Fibroblast of gingiva (primary cell): ENCODE measurements at regions not wholly inside any gene's neighbourhood (a gene's known extent, or its start where the extent isn't known, plus 50 kb on each side); places are given as distances from the start of the nearest gene placed in this dataset.

Experiments used
- DNase-seq: peaks from one replicate; pipeline ENCODE4 v3.0.0-alpha.2; 2011; ENCODE audit warnings: low read depth

- DNase-seq = no peak
Measured at GRCh38 chr9:129240581-129241211, 62.6 kb upstream of the IER5L start.

GRCh38 chr9:129239946-129240490 is 62.0 kb upstream of the IER5L start:
- DNase-seq = no peak

GRCh38 chr9:129237803-129238202 is 59.7 kb upstream of the IER5L start:
- DNase-seq = no peak

- DNase-seq = no peak
Measured at GRCh38 chr9:129237164-129237611, 59.1 kb upstream of the IER5L start.

- DNase-seq = no peak
Measured at GRCh38 chr9:129236441-129237145, 58.5 kb upstream of the IER5L start.

- DNase-seq = no peak
Measured at GRCh38 chr9:129235931-129236331, 57.9 kb upstream of the IER5L start.

- DNase-seq = no peak
Measured at GRCh38 chr9:129235041-129235930, 57.2 kb upstream of the IER5L start.

GRCh38 chr9:129234491-129234890 is 56.4 kb upstream of the IER5L start:
- DNase-seq = no peak

GRCh38 chr9:129232839-129233591 is 55.0 kb upstream of the IER5L start:
- peak; percentile 37 for DNase-seq

- DNase-seq = no peak
Measured at GRCh38 chr9:129231759-129232158, 53.7 kb upstream of the IER5L start.

- DNase-seq = no peak
Measured at GRCh38 chr9:129231022-129231739, 53.1 kb upstream of the IER5L start.

- no peak for DNase-seq
Measured at GRCh38 chr9:129230302-129230701, 52.2 kb upstream of the IER5L start.
